Mammary epithelial cell (primary cell): ENCODE measurements at regions not wholly inside any gene's neighbourhood (a gene's known extent, or its start where the extent isn't known, plus 50 kb on each side); places are given as distances from the start of the nearest gene placed in this dataset.

Source experiments
- CTCF ChIP-seq, 2 donors: IDR thresholded peaks in 1 of 2; conservative IDR thresholded peaks in 1 of 2; 2 replicates each; pipeline ENCODE4 v1.5.1; 2011 to 2012; ENCODE audit warnings: inconsistent platforms in 2 of 2, low read length in 2 of 2, mild to moderate bottlenecking in 2 of 2, control low read depth in 1 of 2, low read depth in 1 of 2; ENCODE audit not compliant: insufficient read depth in 1 of 2; ENCODE audit errors: extremely low read depth in 1 of 2
- EZH2 ChIP-seq: IDR thresholded peaks from 2 replicates; pipeline ENCODE4 v1.6.1; 2012; ENCODE audit warnings: low read length, inconsistent platforms, borderline replicate concordance

- TF ChIP-seq CTCF (conservative IDR thresholded peaks at IDR 0.05 in 1 of 2, IDR thresholded peaks at IDR 0.05 in 1 of 2; ENCODE audit: extremely low read depth in 1 of 2, insufficient read depth in 1 of 2, low read depth in 1 of 2, low read length in 2 of 2): no peak
- TF ChIP-seq EZH2: no peak
Observed at GRCh38 chr6:12557765-12558164, 158.8 kb upstream of the PHACTR1 start.
